ENCODE measurements at regions not wholly inside any gene's neighbourhood (a gene's known extent, or its start where the extent isn't known, plus 50 kb on each side); places are given as distances from the start of the nearest gene placed in this dataset.

DNA sequence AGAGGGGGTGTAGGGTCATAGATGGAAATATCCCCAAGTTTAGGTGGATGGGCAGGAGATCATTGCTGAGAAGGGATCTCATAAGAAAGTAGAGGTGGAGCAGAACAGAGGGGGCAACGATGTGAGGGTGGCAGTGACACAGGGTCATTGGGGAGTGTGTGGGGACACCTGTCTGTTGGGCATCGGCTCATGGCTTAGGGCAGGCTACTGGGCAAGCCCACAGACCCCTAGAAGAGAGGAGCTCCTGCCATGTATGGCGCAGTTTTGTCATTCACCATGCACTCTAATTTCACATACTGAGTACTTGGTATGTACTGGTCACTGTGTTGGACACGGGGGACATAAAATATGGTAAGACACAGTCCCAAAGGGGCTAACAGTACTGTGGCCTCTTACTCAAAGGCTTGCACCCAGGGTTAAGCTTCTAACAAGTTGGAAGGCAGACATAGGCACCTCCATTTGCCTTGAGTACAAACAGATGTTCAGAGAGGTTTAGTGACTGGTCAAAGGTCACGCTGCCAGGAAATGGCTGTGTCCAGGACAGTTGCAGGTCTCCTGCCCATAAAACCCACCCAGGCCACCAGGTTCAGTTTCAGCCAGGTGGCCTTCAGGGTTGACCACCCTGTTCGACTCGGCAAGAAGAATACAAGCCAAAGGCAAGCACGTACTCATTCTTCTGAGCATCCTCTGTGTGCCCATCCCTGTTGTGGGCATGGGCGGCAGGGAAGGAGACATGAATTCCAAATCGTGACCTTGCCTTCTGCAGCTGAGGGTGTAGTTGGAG is 580.2 kb downstream of the KCNJ18 start:
- Histone ChIP-seq H3K79me2 (ENCODE audit: insufficient read depth, low read length) (no peaks in the 10 kb centered on the region), H3K9me3 (ENCODE audit: insufficient read depth, low read length, severe bottlenecking) (peaks cover 4% of the 10 kb centered on the region), H3K4me2 (ENCODE audit: insufficient read depth, low read length) (no peak overlapping the region), H2AFZ (ENCODE audit: low read depth, low read length) (no peak overlapping the region), H3K27me3 (ENCODE audit: insufficient read depth, low read length, poor library complexity) (no peaks in the 10 kb centered on the region), H3K4me1 (ENCODE audit: insufficient read depth, low read length) (no peaks in the 10 kb centered on the region), H4K20me1 (ENCODE audit: insufficient read depth, low read length) (no peaks in the 10 kb centered on the region), H3K36me3 (ENCODE audit: insufficient read depth, low read length) (no peaks in the 10 kb centered on the region), H3K27ac (ENCODE audit: low read length) (no peak overlapping the region), H3K9ac (ENCODE audit: low read depth, low read length) (no peak overlapping the region), H3K4me3 (ENCODE audit: low read depth in 1 of 2, low read length in 2 of 2) (no peak overlapping the region)
- DNase-seq (no peak), ATAC-seq (ENCODE audit: insufficient read depth, low read depth) (no peak)
- TF ChIP-seq, protein P1, sequence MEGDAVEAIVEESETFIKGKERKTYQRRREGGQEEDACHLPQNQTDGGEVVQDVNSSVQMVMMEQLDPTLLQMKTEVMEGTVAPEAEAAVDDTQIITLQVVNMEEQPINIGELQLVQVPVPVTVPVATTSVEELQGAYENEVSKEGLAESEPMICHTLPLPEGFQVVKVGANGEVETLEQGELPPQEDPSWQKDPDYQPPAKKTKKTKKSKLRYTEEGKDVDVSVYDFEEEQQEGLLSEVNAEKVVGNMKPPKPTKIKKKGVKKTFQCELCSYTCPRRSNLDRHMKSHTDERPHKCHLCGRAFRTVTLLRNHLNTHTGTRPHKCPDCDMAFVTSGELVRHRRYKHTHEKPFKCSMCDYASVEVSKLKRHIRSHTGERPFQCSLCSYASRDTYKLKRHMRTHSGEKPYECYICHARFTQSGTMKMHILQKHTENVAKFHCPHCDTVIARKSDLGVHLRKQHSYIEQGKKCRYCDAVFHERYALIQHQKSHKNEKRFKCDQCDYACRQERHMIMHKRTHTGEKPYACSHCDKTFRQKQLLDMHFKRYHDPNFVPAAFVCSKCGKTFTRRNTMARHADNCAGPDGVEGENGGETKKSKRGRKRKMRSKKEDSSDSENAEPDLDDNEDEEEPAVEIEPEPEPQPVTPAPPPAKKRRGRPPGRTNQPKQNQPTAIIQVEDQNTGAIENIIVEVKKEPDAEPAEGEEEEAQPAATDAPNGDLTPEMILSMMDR (IDR thresholded peaks at IDR 0.05; ENCODE audit: borderline replicate concordance, extremely low read depth, low read length, poor library complexity, severe bottlenecking): no peak
- no peak for TF ChIP-seq EZH2 (IDR thresholded peaks at IDR 0.05; ENCODE audit: borderline replicate concordance, low read depth, low read length, severe bottlenecking)

DNA sequence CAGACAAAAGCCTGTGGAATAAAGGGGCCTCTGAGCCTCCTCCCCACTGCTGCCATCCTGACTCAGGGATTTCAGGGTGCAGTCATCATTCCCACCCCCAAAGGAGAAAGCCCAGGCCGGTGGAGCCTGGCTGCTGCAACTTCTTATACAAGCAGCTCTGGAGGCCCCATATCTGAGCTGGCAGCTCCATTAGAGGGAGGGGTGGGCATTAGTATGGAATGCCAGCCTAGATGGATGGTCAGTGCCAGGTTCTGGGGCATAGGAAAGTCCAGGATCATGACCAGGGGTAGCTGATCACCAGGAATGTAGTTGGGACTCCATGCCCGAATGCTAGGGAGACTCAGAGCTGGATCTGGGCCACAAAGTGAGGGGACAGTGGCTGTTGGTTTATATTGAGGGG is 581.0 kb downstream of the KCNJ18 start:
- Histone ChIP-seq H3K9me3 (ENCODE audit: insufficient read depth, low read length, severe bottlenecking) (peaks cover 4% of the 10 kb centered on the region), H4K20me1 (ENCODE audit: insufficient read depth, low read length) (no peaks in the 10 kb centered on the region), H3K79me2 (ENCODE audit: insufficient read depth, low read length) (no peaks in the 10 kb centered on the region), H2AFZ (ENCODE audit: low read depth, low read length) (no peak overlapping the region), H3K27ac (ENCODE audit: low read length) (no peak overlapping the region), H3K9ac (ENCODE audit: low read depth, low read length) (no peak overlapping the region), H3K27me3 (ENCODE audit: insufficient read depth, low read length, poor library complexity) (no peaks in the 10 kb centered on the region), H3K4me2 (ENCODE audit: insufficient read depth, low read length) (no peak overlapping the region), H3K4me3 (ENCODE audit: low read depth in 1 of 2, low read length in 2 of 2) (no peak overlapping the region), H3K4me1 (ENCODE audit: insufficient read depth, low read length) (no peaks in the 10 kb centered on the region), H3K36me3 (ENCODE audit: insufficient read depth, low read length) (no peaks in the 10 kb centered on the region)
- DNase-seq: no peak
- TF ChIP-seq EZH2 (IDR thresholded peaks at IDR 0.05; ENCODE audit: borderline replicate concordance, low read depth, low read length, severe bottlenecking): no peak
- TF ChIP-seq, protein P1 (IDR thresholded peaks at IDR 0.05; ENCODE audit: borderline replicate concordance, extremely low read depth, low read length, poor library complexity, severe bottlenecking): no peak
- ATAC-seq (ENCODE audit: insufficient read depth, low read depth): no peak

DNA sequence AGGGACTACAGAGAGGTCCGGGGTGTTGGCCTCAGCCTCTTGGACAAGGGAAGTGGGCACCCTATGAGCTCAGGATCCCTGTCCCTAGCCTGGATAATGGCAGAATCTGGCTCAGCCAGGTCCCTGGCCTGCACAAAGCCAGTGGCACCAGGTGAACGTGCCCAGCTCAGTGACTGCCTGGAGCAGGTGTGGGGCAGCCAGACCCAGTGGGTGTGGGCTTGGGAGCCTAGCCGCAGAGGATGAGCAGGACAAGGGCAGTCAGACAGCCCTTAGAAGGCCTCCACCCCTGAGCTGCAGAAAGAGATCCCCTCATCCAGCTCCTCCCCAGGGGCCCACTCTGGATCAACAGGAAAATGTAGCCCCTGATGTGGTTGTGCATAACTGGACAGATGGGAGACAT is 585.3 kb downstream of the KCNJ18 start:
- Histone ChIP-seq H3K4me1 (ENCODE audit: insufficient read depth, low read length) (no peaks in the 10 kb centered on the region), H2AFZ (ENCODE audit: low read depth, low read length) (no peak overlapping the region), H3K9ac (ENCODE audit: low read depth, low read length) (no peak overlapping the region), H3K79me2 (ENCODE audit: insufficient read depth, low read length) (no peaks in the 10 kb centered on the region), H3K4me2 (ENCODE audit: insufficient read depth, low read length) (no peak overlapping the region), H3K27ac (ENCODE audit: low read length) (no peak overlapping the region), H3K27me3 (ENCODE audit: insufficient read depth, low read length, poor library complexity) (no peaks in the 10 kb centered on the region), H4K20me1 (ENCODE audit: insufficient read depth, low read length) (no peaks in the 10 kb centered on the region), H3K4me3 (ENCODE audit: low read depth in 1 of 2, low read length in 2 of 2) (no peak overlapping the region), H3K9me3 (ENCODE audit: insufficient read depth, low read length, severe bottlenecking) (peaks cover 2% of the 10 kb centered on the region), H3K36me3 (ENCODE audit: insufficient read depth, low read length) (no peaks in the 10 kb centered on the region)
- TF ChIP-seq EZH2 (IDR thresholded peaks at IDR 0.05; ENCODE audit: borderline replicate concordance, low read depth, low read length, severe bottlenecking): no peak
- TF ChIP-seq, protein P1 (IDR thresholded peaks at IDR 0.05; ENCODE audit: borderline replicate concordance, extremely low read depth, low read length, poor library complexity, severe bottlenecking): no peak
- DNase-seq (no peak), ATAC-seq (ENCODE audit: insufficient read depth, low read depth) (no peak)
